SK-N-MC (cell line): ENCODE measurements at regions not wholly inside any gene's neighbourhood (a gene's known extent, or its start where the extent isn't known, plus 50 kb on each side); places are given as distances from the start of the nearest gene placed in this dataset.

Experiments
- EZH2 ChIP-seq: fragments of 200-600 bp; sonication (generic); IDR thresholded peaks from one replicate; pipeline ENCODE4 v1.6.1; 2017; ENCODE audit warnings: antibody characterized with exemption
- POLR2AphosphoS5 ChIP-seq: IDR thresholded peaks from 2 replicates; pipeline ENCODE4 v1.6.1; 2012; ENCODE audit warnings: mild to moderate bottlenecking, low read depth, low read length, borderline replicate concordance

GRCh38 chr12:86950444-86950843 is 694.3 kb upstream of the MGAT4C start:
- no peak for TF ChIP-seq EZH2
- no peak for TF ChIP-seq POLR2AphosphoS5
